Endothelial cell of umbilical vein (primary cell): ENCODE measurements at regions not wholly inside any gene's neighbourhood (a gene's known extent, or its start where the extent isn't known, plus 50 kb on each side); places are given as distances from the start of the nearest gene placed in this dataset.

Experiments used
- BruUV-seq: library from RNA; stranded (reverse); fragments of 400-500 nt; replicated peaks from 2 replicates; lab custom pipeline; 2021; lab: Mats Ljungman, UMichigan
- CTCF ChIA-PET: fragments of 300-600, 350-600 bp; sonication (Branson Sonifier 250); formaldehyde crosslinking; loops from one replicate; lab custom pipeline; 2021; ENCODE audit warnings: antibody characterized with exemption, inconsistent platforms; lab: Charles Lee
- POLR2A ChIA-PET: fragments of 300-600, 350-600 bp; sonication (Branson Sonifier 250); formaldehyde crosslinking; loops from one replicate; lab custom pipeline; 2021; ENCODE audit warnings: antibody characterized with exemption, inconsistent platforms; lab: Charles Lee
- DNase-seq: peaks from one replicate; pipeline ENCODE4 v3.0.0-alpha.2; 2011; ENCODE audit warnings: low read depth, low spot score
- FAIRE-seq: peaks from 2 replicates; lab custom pipeline; 2011; peaks lifted over from hg19 to GRCh38; lab: Jason Lieb, UNC
- H2AFZ ChIP-seq: 2 replicates; pipeline ENCODE4 v1.6.0; 2012; ENCODE audit warnings: low read depth, low read length, control low read depth, inconsistent platforms
- H3K27ac ChIP-seq: 2 replicates; pipeline ENCODE4 v1.5.1; 2011; ENCODE audit warnings: low read depth, mild to moderate bottlenecking, control low read depth, low read length, moderate library complexity; ENCODE audit not compliant: insufficient read depth
- H3K27me3 ChIP-seq, 2 experiments: 2 replicates each; pipeline versions ENCODE4 v1.6.0 to v1.6.1; 2011; ENCODE audit warnings: low read length in 2 of 2, mixed read lengths in 1 of 2; ENCODE audit not compliant: control insufficient read depth in 2 of 2, insufficient read depth in 2 of 2
- H3K36me3 ChIP-seq, 2 experiments: 2 replicates in 1 of 2; 3 replicates in 1 of 2; pipeline ENCODE4 v1.5.1; 2011; ENCODE audit warnings: low read length in 2 of 2, mild to moderate bottlenecking in 1 of 2, moderate library complexity in 1 of 2; ENCODE audit not compliant: control insufficient read depth in 2 of 2, insufficient read depth in 2 of 2; ENCODE audit errors: extremely low read depth in 1 of 2
- H3K4me1 ChIP-seq: 3 replicates; pipeline ENCODE4 v1.5.1; 2011; ENCODE audit warnings: mild to moderate bottlenecking, low read length; ENCODE audit not compliant: control insufficient read depth, insufficient read depth; ENCODE audit errors: extremely low read depth
- H3K4me2 ChIP-seq: 2 replicates; pipeline ENCODE4 v1.6.1; 2011; ENCODE audit warnings: low read length, control low read depth, mixed read lengths; ENCODE audit not compliant: insufficient read depth
- H3K4me3 ChIP-seq, 3 experiments: fragments of 200-600 bp in 1 of 3; sonication (generic), shearing (Covaris generic) in 1 of 3; replicated peaks in 1 of 3; 2 replicates each; pipeline ENCODE4 v1.5.1; 2011 to 2016; ENCODE audit warnings: control low read depth in 3 of 3, low read length in 3 of 3, mild to moderate bottlenecking in 2 of 3, inconsistent platforms in 1 of 3, low read depth in 1 of 3, moderate library complexity in 1 of 3; ENCODE audit not compliant: insufficient read depth in 1 of 3
- H3K79me2 ChIP-seq: 2 replicates; pipeline ENCODE4 v1.6.0; 2012; ENCODE audit warnings: low read length, inconsistent platforms; ENCODE audit not compliant: control insufficient read depth, insufficient read depth
- H3K9ac ChIP-seq: replicated peaks from 2 replicates; pipeline ENCODE3; 2011; ENCODE audit warnings: low read length, control low read depth; ENCODE audit not compliant: insufficient read depth; ENCODE audit errors: extremely low read depth
- H3K9me1 ChIP-seq: replicated peaks from 3 replicates; pipeline ENCODE4 v1.6.0; 2011; ENCODE audit warnings: mild to moderate bottlenecking, low read length; ENCODE audit not compliant: control insufficient read depth, insufficient read depth; ENCODE audit errors: extremely low read depth
- H3K9me3 ChIP-seq: replicated peaks from 2 replicates; pipeline ENCODE4 v1.5.1; 2012; ENCODE audit warnings: low read length, inconsistent platforms; ENCODE audit not compliant: control insufficient read depth, insufficient read depth
- H4K20me1 ChIP-seq: replicated peaks from 2 replicates; pipeline ENCODE3; 2011; ENCODE audit warnings: mild to moderate bottlenecking, low read length; ENCODE audit not compliant: control insufficient read depth, insufficient read depth; ENCODE audit errors: extremely low read depth
- CTCF ChIP-seq, 2 donors: IDR thresholded peaks; 1 replicate in 1 of 2; 2 replicates in 1 of 2; pipeline ENCODE4 v1.5.1; 2011; ENCODE audit warnings: low read length in 2 of 2, mild to moderate bottlenecking in 2 of 2, moderate library complexity in 2 of 2, control low read depth in 1 of 2, inconsistent platforms in 1 of 2, low read depth in 1 of 2; ENCODE audit not compliant: insufficient read depth in 1 of 2; ENCODE audit errors: extremely low read depth in 1 of 2
- EZH2 ChIP-seq: IDR thresholded peaks from 2 replicates; pipeline ENCODE4 v1.6.1; 2012; ENCODE audit warnings: borderline replicate concordance, low read depth, mild to moderate bottlenecking, moderate library complexity, low read length, inconsistent platforms; ENCODE audit not compliant: severe bottlenecking
- FOS ChIP-seq: IDR thresholded peaks from 2 replicates; pipeline ENCODE4 v1.6.1; 2011; ENCODE audit warnings: mild to moderate bottlenecking, low read length, moderate library complexity, borderline replicate concordance; ENCODE audit not compliant: insufficient read depth
- GATA2 ChIP-seq: IDR thresholded peaks from 2 replicates; pipeline ENCODE4 v1.7.0; 2011; ENCODE audit warnings: low read depth, mild to moderate bottlenecking, moderate library complexity, mixed read lengths, low read length; ENCODE audit not compliant: insufficient read length, insufficient read depth
- JUN ChIP-seq: IDR thresholded peaks from 2 replicates; pipeline ENCODE4 v1.6.1; 2011; ENCODE audit warnings: borderline replicate concordance, low read depth; ENCODE audit not compliant: insufficient read length, insufficient read depth
- MAX ChIP-seq: IDR thresholded peaks from 2 replicates; pipeline ENCODE4 v1.6.1; 2011; ENCODE audit not compliant: insufficient read depth, insufficient read length
- MYC ChIP-seq: IDR thresholded peaks from one replicate; pipeline ENCODE4 v1.6.1; 2011; ENCODE audit warnings: mild to moderate bottlenecking, low read depth, low read length
- POLR2A ChIP-seq: IDR thresholded peaks from 2 replicates; pipeline ENCODE4 v1.6.1; 2012; ENCODE audit warnings: low read depth, mild to moderate bottlenecking, control low read depth, low read length
- POLR2AphosphoS5 ChIP-seq: IDR thresholded peaks from 2 replicates; pipeline ENCODE4 v1.6.1; 2012; ENCODE audit warnings: low read depth, mild to moderate bottlenecking, control low read depth, low read length, moderate library complexity; ENCODE audit not compliant: insufficient read depth
- dilution Hi-C: fragments of 300-500 bp; cut with MboI; formaldehyde crosslinking; loops from one replicate; pipeline ENCODE4 v1.15.0; 2019; ENCODE audit warnings: low sequenced_read_pairs; ENCODE audit not compliant: extremely low pct_ligation_motif_present
- intact Hi-C: fragments of 100-400 bp; cut with micrococcal nuclease; formaldehyde crosslinking; loops from one replicate; pipeline ENCODE4 v1.10.0; 2022

- intact Hi-C loops (loop anchor here (10.0 kb wide), 1 partner anchor 234 kb away; no protein-coding TSS in a partner anchor), dilution Hi-C loops (no loop called here)
- Histone ChIP-seq H3K27me3 (peaks cover 31 to 37% of the 10 kb centered on the region in 2 experiments), H3K4me3 (no peak overlapping the region), H3K36me3 (no peaks in the 10 kb centered on the region), H3K4me2 (no peak overlapping the region), H3K4me1 (no peaks in the 10 kb centered on the region), H4K20me1 (no peaks in the 10 kb centered on the region), H3K9me1 (no peaks in the 10 kb centered on the region), H3K79me2 (no peaks in the 10 kb centered on the region), H3K9ac (no peak overlapping the region), H3K27ac (no peak overlapping the region), H3K9me3 (no peaks in the 10 kb centered on the region), H2AFZ (no peak overlapping the region)
- DNase-seq (no peak), FAIRE-seq (no peak)
- POLR2A ChIA-PET: no interaction called here
- CTCF ChIA-PET: no interaction called here
- no peak for TF ChIP-seq FOS
- TF ChIP-seq GATA2: no peak
- no peak for TF ChIP-seq MAX
- no peak for TF ChIP-seq CTCF (IDR thresholded peaks at IDR 0.05; ENCODE audit: extremely low read depth in 1 of 2, insufficient read depth in 1 of 2, low read depth in 1 of 2, low read length in 2 of 2)
- TF ChIP-seq JUN: no peak
- TF ChIP-seq MYC: no peak
- no peak for TF ChIP-seq POLR2AphosphoS5
- no peak for TF ChIP-seq POLR2A
- no peak for TF ChIP-seq EZH2
- BruUV-seq: no TSS peak
These were observed 94.8 kb downstream of the INHBB start for GRCh38 chr2:120440521-120441350.
